GM12865 (cell line): ENCODE measurements at regions not wholly inside any gene's neighbourhood (a gene's known extent, or its start where the extent isn't known, plus 50 kb on each side); places are given as distances from the start of the nearest gene placed in this dataset.

Experiments used
- DNase-seq: peaks from one replicate; pipeline ENCODE4 v3.0.0; 2010; ENCODE audit warnings: low read depth
- H3K4me3 ChIP-seq: 2 replicates; pipeline ENCODE4 v1.5.1; 2011; ENCODE audit warnings: mild to moderate bottlenecking, low read depth, low read length, control low read depth
- CTCF ChIP-seq: IDR thresholded peaks from 2 replicates; pipeline ENCODE4 v1.5.1; 2011; ENCODE audit warnings: low read length, control low read depth, low read depth, inconsistent platforms; ENCODE audit not compliant: insufficient read depth; ENCODE audit errors: missing control alignments

GRCh38 chr3:20543535-20544226 lies 357.7 kb upstream of the SGO1 start:
- no peak for DNase-seq
- H3K4me3 ChIP-seq, result no peak overlapping the region
- TF ChIP-seq CTCF, result no peak

GRCh38 chr3:20540066-20540465 lies 354.1 kb upstream of the SGO1 start:
- DNase-seq, result no peak
- H3K4me3 ChIP-seq, result no peak overlapping the region
- TF ChIP-seq CTCF, result no peak

- TF ChIP-seq CTCF, result no peak
- DNase-seq, result no peak
- H3K4me3 ChIP-seq, result no peak overlapping the region
These were observed 353.7 kb upstream of the SGO1 start for GRCh38 chr3:20539666-20540065.

GRCh38 chr3:20537234-20537633 lies 351.2 kb upstream of the SGO1 start:
- no peak for DNase-seq
- no peak overlapping the region for H3K4me3 ChIP-seq
- TF ChIP-seq CTCF, result no peak

GRCh38 chr3:20529911-20530310 lies 343.9 kb upstream of the SGO1 start:
- DNase-seq, result no peak
- TF ChIP-seq CTCF, result no peak

GRCh38 chr3:20528180-20528770 lies 342.3 kb upstream of the SGO1 start:
- TF ChIP-seq CTCF, result no peak
- H3K4me3 ChIP-seq, result no peak overlapping the region
- DNase-seq, result no peak

More at GRCh38 chr3:20529911-20530310, 343.9 kb upstream of the SGO1 start:
- H3K4me3 ChIP-seq, result no peak overlapping the region

- no peak for TF ChIP-seq CTCF
- no peak for DNase-seq
- H3K4me3 ChIP-seq, result no peak overlapping the region
These were observed 341.4 kb upstream of the SGO1 start for GRCh38 chr3:20527368-20527767.
